ENCODE measurements at regions not wholly inside any gene's neighbourhood (a gene's known extent, or its start where the extent isn't known, plus 50 kb on each side); places are given as distances from the start of the nearest gene placed in this dataset.

DNA sequence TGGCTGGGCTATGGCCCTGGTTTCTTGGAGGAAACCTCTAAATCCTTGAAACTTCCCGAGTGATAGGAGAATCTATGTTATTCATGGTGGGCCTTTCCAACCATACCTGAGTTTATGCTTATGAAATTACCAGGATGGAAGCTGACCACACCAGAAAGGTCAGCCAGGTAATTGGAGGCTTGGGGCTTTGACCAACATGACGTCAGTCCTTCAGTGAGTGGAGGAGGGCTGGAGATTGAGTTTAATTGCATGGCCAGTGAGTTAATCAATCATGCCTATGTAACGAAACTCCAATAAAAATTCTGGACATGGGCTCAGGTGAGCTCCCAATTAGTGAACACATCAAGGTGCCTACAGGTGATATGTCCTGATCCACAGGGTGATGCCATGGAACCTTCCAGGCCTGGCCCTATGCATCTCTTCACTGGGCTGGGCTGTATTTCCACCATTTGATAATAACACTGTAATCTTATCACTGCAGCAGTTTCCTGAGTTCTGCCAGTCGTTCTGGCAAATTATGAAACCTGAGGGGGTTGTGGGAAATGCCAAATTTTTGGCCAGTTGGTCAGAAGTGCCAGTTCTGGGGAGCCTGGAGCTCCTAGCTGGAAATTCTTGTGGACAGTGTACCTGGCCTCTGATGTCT lies 106.5 kb downstream of the CDH26 start:
- no peak for DNase-seq
- TF ChIP-seq EZH2 (IDR thresholded peaks at IDR 0.05; ENCODE audit: low read length, unreplicated experiment) (no peak), EZH2phosphoT487 (IDR thresholded peaks at IDR 0.05; ENCODE audit: borderline replicate concordance, low read length) (no peak)
- TF ChIP-seq, protein P1, sequence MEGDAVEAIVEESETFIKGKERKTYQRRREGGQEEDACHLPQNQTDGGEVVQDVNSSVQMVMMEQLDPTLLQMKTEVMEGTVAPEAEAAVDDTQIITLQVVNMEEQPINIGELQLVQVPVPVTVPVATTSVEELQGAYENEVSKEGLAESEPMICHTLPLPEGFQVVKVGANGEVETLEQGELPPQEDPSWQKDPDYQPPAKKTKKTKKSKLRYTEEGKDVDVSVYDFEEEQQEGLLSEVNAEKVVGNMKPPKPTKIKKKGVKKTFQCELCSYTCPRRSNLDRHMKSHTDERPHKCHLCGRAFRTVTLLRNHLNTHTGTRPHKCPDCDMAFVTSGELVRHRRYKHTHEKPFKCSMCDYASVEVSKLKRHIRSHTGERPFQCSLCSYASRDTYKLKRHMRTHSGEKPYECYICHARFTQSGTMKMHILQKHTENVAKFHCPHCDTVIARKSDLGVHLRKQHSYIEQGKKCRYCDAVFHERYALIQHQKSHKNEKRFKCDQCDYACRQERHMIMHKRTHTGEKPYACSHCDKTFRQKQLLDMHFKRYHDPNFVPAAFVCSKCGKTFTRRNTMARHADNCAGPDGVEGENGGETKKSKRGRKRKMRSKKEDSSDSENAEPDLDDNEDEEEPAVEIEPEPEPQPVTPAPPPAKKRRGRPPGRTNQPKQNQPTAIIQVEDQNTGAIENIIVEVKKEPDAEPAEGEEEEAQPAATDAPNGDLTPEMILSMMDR (conservative IDR thresholded peaks at IDR 0.05; ENCODE audit: low read depth, low read length) = no peak
- ChIA-PET POLR2A (ENCODE audit: unreplicated experiment) (no interaction called here), CTCF (no interaction called here)
- no peak overlapping the region for H3K9ac ChIP-seq (ENCODE audit: low read length)
- no peak for ATAC-seq
- intact Hi-C loops (cut with micrococcal nuclease) = no loop called here
- H3K27ac ChIP-seq (ENCODE audit: low read length) = no peak overlapping the region
- H3K79me2 ChIP-seq (ENCODE audit: low read length) = no peaks in the 10 kb centered on the region
- BruUV-seq (replicated peaks) = no TSS peak
- no peaks in the 10 kb centered on the region for H3K36me3 ChIP-seq (ENCODE audit: low read depth, low read length)
- H3K9me3 ChIP-seq (ENCODE audit: low read length) = no peaks in the 10 kb centered on the region
- no peaks in the 10 kb centered on the region for H3F3A ChIP-seq (ENCODE audit: low read length, unreplicated experiment)
- no peaks in the 10 kb centered on the region for H3K4me1 ChIP-seq (ENCODE audit: insufficient read depth, low read length)
- H3K27me3 ChIP-seq (ENCODE audit: low read length) = peaks cover 70% of the 10 kb centered on the region
- H3K4me2 ChIP-seq (ENCODE audit: low read length) = no peak overlapping the region
- no peak overlapping the region for H3K4me3 ChIP-seq (ENCODE audit: low read length)
- H4K20me1 ChIP-seq (ENCODE audit: low read length) = no peaks in the 10 kb centered on the region
- no peak overlapping the region for H2AFZ ChIP-seq (ENCODE audit: low read length)
- no peaks in the 10 kb centered on the region for H3K9me2 ChIP-seq (replicated peaks; ENCODE audit: low read length)

DNA sequence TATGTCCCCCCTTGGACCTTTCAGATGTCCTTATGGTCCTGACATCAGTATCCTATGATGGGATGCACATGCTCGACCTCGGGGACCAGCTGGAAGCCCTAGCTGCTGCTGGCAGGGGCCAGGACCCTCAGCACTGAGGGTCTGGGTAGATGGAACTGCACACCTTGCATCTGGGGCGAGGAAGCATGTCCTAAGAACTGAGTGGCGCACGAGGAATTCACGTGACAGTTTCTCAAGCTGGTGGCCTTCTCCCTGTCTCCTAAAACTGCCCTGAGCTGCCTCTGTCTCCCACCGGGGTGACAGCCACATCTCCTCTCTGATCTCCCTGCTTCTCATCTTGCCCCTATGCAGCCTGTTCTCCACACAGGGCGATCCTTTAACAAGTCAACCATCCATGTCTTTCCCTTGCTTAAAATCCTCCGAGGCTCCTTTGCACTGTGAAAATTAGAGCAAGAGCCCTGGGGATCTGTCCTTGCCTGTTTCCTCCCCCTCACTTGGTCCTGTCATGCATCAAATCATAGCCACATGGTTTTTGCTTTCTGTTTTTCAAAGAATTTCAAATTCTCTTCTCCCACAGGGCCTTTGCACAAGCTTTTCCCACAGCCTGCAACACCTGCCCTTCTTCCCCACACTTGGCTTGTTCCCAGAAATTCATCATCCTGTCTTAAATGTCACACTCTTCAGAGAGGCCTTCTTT lies 107.7 kb downstream of the CDH26 start:
- H3K36me3 ChIP-seq (ENCODE audit: low read depth, low read length) = no peaks in the 10 kb centered on the region
- no peak overlapping the region for H3K4me2 ChIP-seq (ENCODE audit: low read length)
- no TSS peak for BruUV-seq (replicated peaks)
- no peaks in the 10 kb centered on the region for H3K4me1 ChIP-seq (ENCODE audit: insufficient read depth, low read length)
- TF ChIP-seq EZH2 (IDR thresholded peaks at IDR 0.05; ENCODE audit: low read length, unreplicated experiment) = no peak
- no peak for TF ChIP-seq EZH2phosphoT487 (IDR thresholded peaks at IDR 0.05; ENCODE audit: borderline replicate concordance, low read length)
- TF ChIP-seq, protein P1 (conservative IDR thresholded peaks at IDR 0.05; ENCODE audit: low read depth, low read length) = no peak
- peaks cover 82% of the 10 kb centered on the region for H3K27me3 ChIP-seq (ENCODE audit: low read length)
- CTCF ChIA-PET = no interaction called here
- no peaks in the 10 kb centered on the region for H3K9me2 ChIP-seq (replicated peaks; ENCODE audit: low read length)
- POLR2A ChIA-PET (ENCODE audit: unreplicated experiment) = no interaction called here
- DNase-seq (no peak), ATAC-seq (no peak)
- no peak overlapping the region for H3K9ac ChIP-seq (ENCODE audit: low read length)
- H3K79me2 ChIP-seq (ENCODE audit: low read length) = no peaks in the 10 kb centered on the region
- H4K20me1 ChIP-seq (ENCODE audit: low read length) = no peaks in the 10 kb centered on the region
- no peaks in the 10 kb centered on the region for H3F3A ChIP-seq (ENCODE audit: low read length, unreplicated experiment)
- intact Hi-C loops (cut with micrococcal nuclease) = no loop called here
- H2AFZ ChIP-seq (ENCODE audit: low read length) = no peak overlapping the region
- no peaks in the 10 kb centered on the region for H3K9me3 ChIP-seq (ENCODE audit: low read length)
- H3K4me3 ChIP-seq (ENCODE audit: low read length) = no peak overlapping the region
- H3K27ac ChIP-seq (ENCODE audit: low read length) = no peak overlapping the region

DNA sequence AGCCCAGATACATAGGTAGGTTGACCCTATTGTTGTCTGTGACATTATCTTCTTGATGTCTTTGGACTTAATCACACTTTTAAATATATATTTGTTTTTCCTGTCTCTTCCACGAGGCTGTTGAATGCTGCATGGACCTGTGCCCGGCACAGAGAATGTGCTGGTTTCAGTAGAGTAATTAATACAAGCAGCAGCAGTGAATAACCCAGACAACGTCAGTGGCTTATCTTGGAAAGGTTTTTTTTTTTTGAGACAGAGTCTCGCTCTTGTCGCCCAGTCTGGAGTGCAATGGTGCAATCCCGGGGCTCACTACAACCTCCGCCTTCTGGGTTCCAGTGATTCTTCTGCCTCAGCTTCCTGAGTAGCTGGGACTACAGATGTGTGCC lies 108.2 kb downstream of the CDH26 start:
- POLR2A ChIA-PET (ENCODE audit: unreplicated experiment) = no interaction called here
- Histone ChIP-seq H3K27me3 (ENCODE audit: low read length) (peaks cover 79% of the 10 kb centered on the region), H3K36me3 (ENCODE audit: low read depth, low read length) (no peaks in the 10 kb centered on the region), H3K27ac (ENCODE audit: low read length) (no peak overlapping the region), H3K4me1 (ENCODE audit: insufficient read depth, low read length) (no peaks in the 10 kb centered on the region), H4K20me1 (ENCODE audit: low read length) (no peaks in the 10 kb centered on the region), H3K9me2 (replicated peaks; ENCODE audit: low read length) (no peaks in the 10 kb centered on the region), H3F3A (ENCODE audit: low read length, unreplicated experiment) (no peaks in the 10 kb centered on the region), H3K4me2 (ENCODE audit: low read length) (no peak overlapping the region), H2AFZ (ENCODE audit: low read length) (no peak overlapping the region), H3K9ac (ENCODE audit: low read length) (no peak overlapping the region), H3K9me3 (ENCODE audit: low read length) (no peaks in the 10 kb centered on the region), H3K79me2 (ENCODE audit: low read length) (no peaks in the 10 kb centered on the region), H3K4me3 (ENCODE audit: low read length) (no peak overlapping the region)
- intact Hi-C loops (cut with micrococcal nuclease) = no loop called here
- no peak for ATAC-seq
- TF ChIP-seq EZH2 (IDR thresholded peaks at IDR 0.05; ENCODE audit: low read length, unreplicated experiment) (no peak), EZH2phosphoT487 (IDR thresholded peaks at IDR 0.05; ENCODE audit: borderline replicate concordance, low read length) (no peak)
- TF ChIP-seq, protein P1 (conservative IDR thresholded peaks at IDR 0.05; ENCODE audit: low read depth, low read length) = no peak
- BruUV-seq (replicated peaks) = no TSS peak
- CTCF ChIA-PET = no interaction called here
- no peak for DNase-seq
